GM12878 (cell line): ENCODE measurements at regions not wholly inside any gene's neighbourhood (a gene's known extent, or its start where the extent isn't known, plus 50 kb on each side); places are given as distances from the start of the nearest gene placed in this dataset.

ENCODE experiments used
- BHLHE40 ChIP-seq, 2 experiments: fragments of 450-650 bp in 1 of 2; IDR thresholded peaks; 2 replicates each; pipeline ENCODE4 v1.6.1; 2011 to 2017; ENCODE audit warnings: low read depth in 2 of 2, borderline replicate concordance in 1 of 2, improper control_type of control experiment in 1 of 2, low read length in 1 of 2, mild to moderate bottlenecking in 1 of 2
- CEBPB ChIP-seq, 2 experiments: fragments of 150-350 bp in 1 of 2; IDR thresholded peaks; 2 replicates each; pipeline ENCODE4 v1.6.1; 2012 to 2014; ENCODE audit warnings: low read depth in 2 of 2, low read length in 2 of 2, borderline replicate concordance in 1 of 2, inconsistent platforms in 1 of 2
- CTCF ChIP-seq, 3 experiments: IDR thresholded peaks in 2 of 3; conservative IDR thresholded peaks in 1 of 3; 2 replicates each; pipeline ENCODE4 v1.5.1; 2011; ENCODE audit warnings: low read depth in 3 of 3, low read length in 3 of 3, mild to moderate bottlenecking in 3 of 3, control low read depth in 2 of 3, moderate library complexity in 2 of 3, inconsistent platforms in 1 of 3, mixed read lengths in 1 of 3; ENCODE audit not compliant: control insufficient read depth in 2 of 3, insufficient read depth in 1 of 3; ENCODE audit errors: extremely low read depth in 1 of 3
- CUX1 ChIP-seq: IDR thresholded peaks from 2 replicates; pipeline ENCODE4 v1.6.1; 2012; ENCODE audit warnings: improper control_type of control experiment, low read depth, low read length; ENCODE audit not compliant: insufficient replicate concordance
- ELK1 ChIP-seq: IDR thresholded peaks from 2 replicates; pipeline ENCODE4 v1.6.1; 2012; ENCODE audit warnings: low read depth, low read length, improper control_type of control experiment
- GABPA ChIP-seq: IDR thresholded peaks from 2 replicates; pipeline ENCODE4 v1.6.1; 2014; ENCODE audit warnings: antibody characterized with exemption, low read depth, mild to moderate bottlenecking, inconsistent platforms
- MEF2A ChIP-seq: IDR thresholded peaks from 2 replicates; pipeline ENCODE4 v1.6.1; 2011; ENCODE audit warnings: low read depth, mild to moderate bottlenecking, low read length, moderate library complexity; ENCODE audit not compliant: insufficient read depth
- NBN ChIP-seq: fragments of 450-650 bp; IDR thresholded peaks from 2 replicates; pipeline ENCODE4 v1.6.1; 2016
- NFIC ChIP-seq: IDR thresholded peaks from 2 replicates; pipeline ENCODE4 v1.6.1; 2012; ENCODE audit warnings: low read depth, mild to moderate bottlenecking, inconsistent platforms, low read length, moderate library complexity
- POLR2AphosphoS2 ChIP-seq: IDR thresholded peaks from 2 replicates; pipeline ENCODE4 v1.6.1; 2011; ENCODE audit warnings: low read depth, mild to moderate bottlenecking, low read length, improper control_type of control experiment, moderate library complexity
- SMAD1 ChIP-seq: fragments of 450-650 bp; IDR thresholded peaks from 2 replicates; pipeline ENCODE4 v1.6.1; 2018; ENCODE audit warnings: mild to moderate bottlenecking, low read depth; ENCODE audit not compliant: partially characterized antibody
- TCF12 ChIP-seq: IDR thresholded peaks from 2 replicates; pipeline ENCODE4 v1.6.1; 2011; ENCODE audit warnings: low read depth, mild to moderate bottlenecking, low read length
- TCF7 ChIP-seq: IDR thresholded peaks from 2 replicates; pipeline ENCODE4 v1.6.1; 2014; ENCODE audit warnings: antibody characterized with exemption, borderline replicate concordance
- ZBTB40 ChIP-seq: fragments of 450-650 bp; IDR thresholded peaks from 2 replicates; pipeline ENCODE4 v1.6.1; 2016; ENCODE audit warnings: mild to moderate bottlenecking, moderate library complexity, borderline replicate concordance
- ZNF622 ChIP-seq: fragments of 450-650 bp; IDR thresholded peaks from 2 replicates; pipeline ENCODE4 v1.6.1; 2017; ENCODE audit warnings: mild to moderate bottlenecking, inconsistent platforms
- ZZZ3 ChIP-seq: IDR thresholded peaks from 2 replicates; pipeline ENCODE4 v1.6.1; 2011; ENCODE audit warnings: low read depth; ENCODE audit not compliant: control insufficient read depth, insufficient read length

- peak; percentile 76 for TF ChIP-seq SMAD1
- no peak for TF ChIP-seq ZZZ3
- peak; percentile 98 for TF ChIP-seq TCF12
- TF ChIP-seq NFIC: peak; percentile 88
- peak; percentile 95 for TF ChIP-seq NBN
- TF ChIP-seq BHLHE40 (IDR thresholded peaks at IDR 0.05; ENCODE audit: borderline replicate concordance in 1 of 2, low read depth in 2 of 2, low read length in 1 of 2): peak; percentile 99
- TF ChIP-seq MEF2A: peak; percentile 95
- peak in 1 of 2 experiments; percentile 23; a peak in 1 of 4 replicates for TF ChIP-seq CEBPB (IDR thresholded peaks at IDR 0.05; ENCODE audit: borderline replicate concordance in 1 of 2, low read depth in 2 of 2, low read length in 2 of 2)
- no peak for TF ChIP-seq ZBTB40
- peak; percentile 5 to 23 (median 10); a peak in 1 of 6 replicates for TF ChIP-seq CTCF (IDR thresholded peaks at IDR 0.05 in 2 of 3, conservative IDR thresholded peaks at IDR 0.05 in 1 of 3; ENCODE audit: control insufficient read depth in 2 of 3, extremely low read depth in 1 of 3, insufficient read depth in 1 of 3, low read depth in 3 of 3, low read length in 3 of 3)
- no peak for TF ChIP-seq CUX1
- no peak for TF ChIP-seq GABPA
- no peak for TF ChIP-seq POLR2AphosphoS2
- TF ChIP-seq ZNF622: no peak
- no peak for TF ChIP-seq ELK1
- TF ChIP-seq TCF7: peak; percentile 71; the same call in 1 of the 2 replicates
Observed at GRCh38 chr7:25968205-25968993, 183.6 kb upstream of the NFE2L3 start (continued).
